ENCODE measurements at regions not wholly inside any gene's neighbourhood (a gene's known extent, or its start where the extent isn't known, plus 50 kb on each side); places are given as distances from the start of the nearest gene placed in this dataset.
A peak's percentile ranks its signal among the peaks of the same experiment; 100 is the strongest.

DNA sequence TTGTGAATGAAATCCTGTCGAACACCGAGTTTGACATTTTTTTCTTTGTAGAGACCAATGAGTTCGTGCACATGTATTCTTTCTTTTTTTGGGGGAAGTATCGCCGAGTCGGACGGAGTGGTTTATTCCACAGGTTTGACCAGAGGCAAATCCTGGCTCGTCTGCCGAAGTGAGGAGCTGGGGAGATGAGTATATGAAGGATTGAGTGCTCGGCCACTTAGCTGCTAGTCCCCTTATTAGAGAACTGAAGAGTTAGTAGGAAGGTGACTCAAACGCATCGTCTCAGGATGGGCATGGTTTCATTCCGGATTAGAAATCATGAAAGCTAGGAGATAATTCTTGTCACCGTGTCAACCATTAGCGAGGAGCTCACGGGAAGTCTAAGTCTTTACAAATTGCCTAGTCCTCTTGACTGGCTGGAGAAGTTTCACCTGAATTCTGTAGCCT lies 154.7 kb upstream of the GOLIM4 start:
- Histone ChIP-seq H2AFZ (ENCODE audit: low read depth, low read length) (no peak overlapping the region), H3K4me3 (ENCODE audit: low read length) (peak overlapping the region; percentile 88)

GRCh38 chr3:168249550-168250414 lies 154.1 kb upstream of the GOLIM4 start:
- peak overlapping the region; percentile 54 for H2AFZ ChIP-seq (ENCODE audit: low read depth, low read length)

More for the DNA sequence above, 154.7 kb upstream of the GOLIM4 start:
- no peaks in the 10 kb centered on the region for H3K9me2 ChIP-seq (ENCODE audit: insufficient read depth, low read length)
- peak overlapping the region; percentile 54 for H3K9ac ChIP-seq (ENCODE audit: low read length)
- peak overlapping the region; percentile 34 for H3K4me2 ChIP-seq (ENCODE audit: low read length)
- no peaks in the 10 kb centered on the region for H3K36me3 ChIP-seq (ENCODE audit: insufficient read depth, low read length)
- TF ChIP-seq EZH2 (IDR thresholded peaks at IDR 0.05; ENCODE audit: borderline replicate concordance, insufficient read depth, low read length, poor library complexity, severe bottlenecking) (no peak), RAD21 (conservative IDR thresholded peaks at IDR 0.05) (no peak), POLR2AphosphoS5 (IDR thresholded peaks at IDR 0.05) (no peak), REST (IDR thresholded peaks at IDR 0.05; ENCODE audit: borderline replicate concordance) (no peak), TAF1 (IDR thresholded peaks at IDR 0.05; ENCODE audit: low read depth) (no peak), MXI1 (conservative IDR thresholded peaks at IDR 0.05; ENCODE audit: poor library complexity, severe bottlenecking) (no peak), EP300 (conservative IDR thresholded peaks at IDR 0.05; ENCODE audit: poor library complexity, severe bottlenecking) (no peak), SMC3 (conservative IDR thresholded peaks at IDR 0.05; ENCODE audit: poor library complexity) (no peak)
- TF ChIP-seq, protein P1, sequence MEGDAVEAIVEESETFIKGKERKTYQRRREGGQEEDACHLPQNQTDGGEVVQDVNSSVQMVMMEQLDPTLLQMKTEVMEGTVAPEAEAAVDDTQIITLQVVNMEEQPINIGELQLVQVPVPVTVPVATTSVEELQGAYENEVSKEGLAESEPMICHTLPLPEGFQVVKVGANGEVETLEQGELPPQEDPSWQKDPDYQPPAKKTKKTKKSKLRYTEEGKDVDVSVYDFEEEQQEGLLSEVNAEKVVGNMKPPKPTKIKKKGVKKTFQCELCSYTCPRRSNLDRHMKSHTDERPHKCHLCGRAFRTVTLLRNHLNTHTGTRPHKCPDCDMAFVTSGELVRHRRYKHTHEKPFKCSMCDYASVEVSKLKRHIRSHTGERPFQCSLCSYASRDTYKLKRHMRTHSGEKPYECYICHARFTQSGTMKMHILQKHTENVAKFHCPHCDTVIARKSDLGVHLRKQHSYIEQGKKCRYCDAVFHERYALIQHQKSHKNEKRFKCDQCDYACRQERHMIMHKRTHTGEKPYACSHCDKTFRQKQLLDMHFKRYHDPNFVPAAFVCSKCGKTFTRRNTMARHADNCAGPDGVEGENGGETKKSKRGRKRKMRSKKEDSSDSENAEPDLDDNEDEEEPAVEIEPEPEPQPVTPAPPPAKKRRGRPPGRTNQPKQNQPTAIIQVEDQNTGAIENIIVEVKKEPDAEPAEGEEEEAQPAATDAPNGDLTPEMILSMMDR (IDR thresholded peaks at IDR 0.05; ENCODE audit: poor library complexity, severe bottlenecking) = no peak
- H3K27me3 ChIP-seq (ENCODE audit: insufficient read depth, low read depth, low read length) = peaks cover 15% of the 10 kb centered on the region
- H3K79me2 ChIP-seq (replicated peaks; ENCODE audit: insufficient read depth, low read length) = peaks cover 39% of the 10 kb centered on the region
- peaks cover 4% of the 10 kb centered on the region for H3F3A ChIP-seq (ENCODE audit: insufficient read depth, low read length, poor library complexity, severe bottlenecking)
- no peaks in the 10 kb centered on the region for H4K20me1 ChIP-seq (ENCODE audit: insufficient read depth)
- no peaks in the 10 kb centered on the region for H3K9me3 ChIP-seq (ENCODE audit: low read length)
- no peak overlapping the region for H3K27ac ChIP-seq (ENCODE audit: low read length)

More at GRCh38 chr3:168249550-168250414, 154.1 kb upstream of the GOLIM4 start:
- peak overlapping the region; percentile 88 for H3K4me3 ChIP-seq (ENCODE audit: low read length)
- H3F3A ChIP-seq (ENCODE audit: insufficient read depth, low read length, poor library complexity, severe bottlenecking) = peaks cover 4% of the 10 kb centered on the region
- peak overlapping the region; percentile 7 for H3K27ac ChIP-seq (ENCODE audit: low read length)
- no peaks in the 10 kb centered on the region for H3K9me2 ChIP-seq (ENCODE audit: insufficient read depth, low read length)
- peaks cover 39% of the 10 kb centered on the region for H3K79me2 ChIP-seq (replicated peaks; ENCODE audit: insufficient read depth, low read length)
- peak overlapping the region; percentile 34 for H3K4me2 ChIP-seq (ENCODE audit: low read length)
- H3K9me3 ChIP-seq (ENCODE audit: low read length) = no peaks in the 10 kb centered on the region
- H3K27me3 ChIP-seq (ENCODE audit: insufficient read depth, low read depth, low read length) = peaks cover 15% of the 10 kb centered on the region
- no peaks in the 10 kb centered on the region for H3K36me3 ChIP-seq (ENCODE audit: insufficient read depth, low read length)
- no peaks in the 10 kb centered on the region for H4K20me1 ChIP-seq (ENCODE audit: insufficient read depth)
- peak overlapping the region; percentile 54 for H3K9ac ChIP-seq (ENCODE audit: low read length)
- TF ChIP-seq POLR2AphosphoS5 (IDR thresholded peaks at IDR 0.05) (no peak), MXI1 (conservative IDR thresholded peaks at IDR 0.05; ENCODE audit: poor library complexity, severe bottlenecking) (peak; percentile 63), RAD21 (conservative IDR thresholded peaks at IDR 0.05) (peak; percentile 65), REST (IDR thresholded peaks at IDR 0.05; ENCODE audit: borderline replicate concordance) (no peak), SMC3 (conservative IDR thresholded peaks at IDR 0.05; ENCODE audit: poor library complexity) (peak; percentile 76)
- TF ChIP-seq, protein P1 (IDR thresholded peaks at IDR 0.05; ENCODE audit: poor library complexity, severe bottlenecking) = peak; percentile 72
